Putamen (tissue), 1 donor: ENCODE measurements at regions not wholly inside any gene's neighbourhood (a gene's known extent, or its start where the extent isn't known, plus 50 kb on each side); places are given as distances from the start of the nearest gene placed in this dataset.

Source experiments
- DNase-seq: peaks from one replicate; pipeline ENCODE4 v3.0.0-alpha.2; 2016; ENCODE audit warnings: low spot score

GRCh38 chr2:59733970-59734369, 819.5 kb downstream of the BCL11A start:
- DNase-seq, result no peak

GRCh38 chr2:59733567-59733930, 819.9 kb downstream of the BCL11A start:
- DNase-seq, result no peak

GRCh38 chr2:59732871-59733566, 820.4 kb downstream of the BCL11A start:
- DNase-seq, result no peak

GRCh38 chr2:59727121-59727590, 826.3 kb downstream of the BCL11A start:
- DNase-seq, result no peak

- no peak for DNase-seq
Measured at GRCh38 chr2:59726228-59727120, 827.0 kb downstream of the BCL11A start.

GRCh38 chr2:59724746-59725145, 828.7 kb downstream of the BCL11A start:
- DNase-seq, result no peak

- DNase-seq, result no peak
Measured at GRCh38 chr2:59720296-59720866, 833.1 kb downstream of the BCL11A start.

- DNase-seq, result no peak
Measured at GRCh38 chr2:59713577-59713976, 839.9 kb downstream of the BCL11A start.

- no peak for DNase-seq
Measured at GRCh38 chr2:59711121-59711520, 842.3 kb downstream of the BCL11A start.

- DNase-seq, result no peak
Measured at GRCh38 chr2:59706729-59707128, 846.7 kb downstream of the BCL11A start.

- no peak for DNase-seq
Measured at GRCh38 chr2:59703796-59704195, 849.7 kb downstream of the BCL11A start.

GRCh38 chr2:59702026-59702425, 851.4 kb downstream of the BCL11A start:
- DNase-seq, result no peak

GRCh38 chr2:59701271-59701994, 852.0 kb downstream of the BCL11A start:
- DNase-seq, result no peak

GRCh38 chr2:59694176-59694575, 859.3 kb downstream of the BCL11A start:
- no peak for DNase-seq

GRCh38 chr2:59693231-59693959, 860.1 kb downstream of the BCL11A start:
- no peak for DNase-seq

GRCh38 chr2:59691518-59692190, 861.8 kb downstream of the BCL11A start:
- no peak for DNase-seq

GRCh38 chr2:59690849-59691248, 862.6 kb downstream of the BCL11A start:
- DNase-seq, result no peak

GRCh38 chr2:59684771-59685166, 868.7 kb downstream of the BCL11A start:
- no peak for DNase-seq

GRCh38 chr2:59684116-59684770, 869.2 kb downstream of the BCL11A start:
- DNase-seq, result no peak

- DNase-seq, result no peak
Measured at GRCh38 chr2:59680863-59681262, 872.6 kb downstream of the BCL11A start.
